CD1c-positive myeloid dendritic cell (primary cell): ENCODE measurements at regions not wholly inside any gene's neighbourhood (a gene's known extent, or its start where the extent isn't known, plus 50 kb on each side); places are given as distances from the start of the nearest gene placed in this dataset.
A peak's percentile ranks its signal among the peaks of the same experiment; 100 is the strongest.
"Not testable (repeated sequence)": the region's sequence is repeated elsewhere in the genome, so short reads cannot be mapped to it uniquely, and the experiment has no call there.

Experiments
- DNase-seq: peaks from one replicate; pipeline ENCODE4 v3.0.0-alpha.2; 2016; ENCODE audit errors: extremely low spot score

GRCh38 chrX:85808217-85808616 is 239.1 kb downstream of the CHM start:
- DNase-seq = no peak

GRCh38 chrX:85772391-85772790 is 275.0 kb downstream of the CHM start:
- DNase-seq = not testable (repeated sequence)

- no peak for DNase-seq
These were observed 281.7 kb downstream of the CHM start for GRCh38 chrX:85765651-85766050.

- not testable (repeated sequence) for DNase-seq
These were observed 324.3 kb downstream of the CHM start for GRCh38 chrX:85723025-85723424.

- not testable (repeated sequence) for DNase-seq
These were observed 323.8 kb upstream of the POF1B start for GRCh38 chrX:85703233-85703632.

- DNase-seq = no peak
These were observed 319.5 kb upstream of the POF1B start for GRCh38 chrX:85698921-85699320.

- DNase-seq = no peak
These were observed 306.4 kb upstream of the POF1B start for GRCh38 chrX:85685843-85686242.

GRCh38 chrX:85666471-85666870 is 287.0 kb upstream of the POF1B start:
- DNase-seq = no peak

GRCh38 chrX:85663970-85664369 is 284.5 kb upstream of the POF1B start:
- DNase-seq = not testable (repeated sequence)

GRCh38 chrX:85630901-85631300 is 251.4 kb upstream of the POF1B start:
- DNase-seq = no peak

- no peak for DNase-seq
These were observed 247.9 kb upstream of the POF1B start for GRCh38 chrX:85627363-85627762.

- no peak for DNase-seq
These were observed 243.2 kb upstream of the POF1B start for GRCh38 chrX:85622635-85623034.

- no peak for DNase-seq
These were observed 241.0 kb upstream of the POF1B start for GRCh38 chrX:85620466-85620865.

- DNase-seq = no peak
These were observed 240.5 kb upstream of the POF1B start for GRCh38 chrX:85619962-85620361.

- DNase-seq = no peak
These were observed 232.5 kb upstream of the POF1B start for GRCh38 chrX:85611926-85612325.

- no peak for DNase-seq
These were observed 213.5 kb upstream of the POF1B start for GRCh38 chrX:85592980-85593379.

- no peak for DNase-seq
These were observed 212.1 kb upstream of the POF1B start for GRCh38 chrX:85591536-85591935.

GRCh38 chrX:85590638-85591037 is 211.2 kb upstream of the POF1B start:
- DNase-seq = no peak

- DNase-seq = no peak
These were observed 194.3 kb upstream of the POF1B start for GRCh38 chrX:85573801-85574200.

- DNase-seq = no peak
These were observed 191.0 kb upstream of the POF1B start for GRCh38 chrX:85570496-85570895.

GRCh38 chrX:85569686-85570085 is 190.2 kb upstream of the POF1B start:
- DNase-seq = no peak

GRCh38 chrX:85569096-85569495 is 189.6 kb upstream of the POF1B start:
- DNase-seq = no peak

GRCh38 chrX:85561231-85561630 is 181.8 kb upstream of the POF1B start:
- DNase-seq = no peak

- peak; percentile 1 for DNase-seq
These were observed 165.1 kb upstream of the POF1B start for GRCh38 chrX:85544609-85545008.

GRCh38 chrX:85543866-85544265 is 164.4 kb upstream of the POF1B start:
- DNase-seq = no peak
